ENCODE measurements at regions not wholly inside any gene's neighbourhood (a gene's known extent, or its start where the extent isn't known, plus 50 kb on each side); places are given as distances from the start of the nearest gene placed in this dataset.
A peak's percentile ranks its signal among the peaks of the same experiment; 100 is the strongest.

- CTCF ChIA-PET: interaction anchor here (0.6 to 1.1 kb wide), 4 partner anchors 11 to 159 kb away, joined by 3 to 5 read pairs (median 3); no protein-coding TSS in a partner anchor
- no peaks in the 10 kb centered on the region for H3K27me3 Mint-ChIP-seq (ENCODE audit: insufficient read depth, unreplicated experiment)
- no peak for TF ChIP-seq CTCF (IDR thresholded peaks at IDR 0.05; ENCODE audit: unreplicated experiment)
- POLR2A ChIA-PET: interaction anchor here (2.5 to 9.4 kb wide), 3 partner anchors 9 to 137 kb away, joined by 7 to 208 read pairs (median 145); partner anchors contain the start of gene RIPK4
- no peak overlapping the region for H3K4me3 Mint-ChIP-seq (ENCODE audit: unreplicated experiment)
- intact Hi-C loops (cut with micrococcal nuclease): no loop called here
- no peak for DNase-seq (ENCODE audit: unreplicated experiment)
- H3K27ac Mint-ChIP-seq (ENCODE audit: low read depth, unreplicated experiment): no peak overlapping the region
- peaks cover 18% of the 10 kb centered on the region for H3K4me1 Mint-ChIP-seq (ENCODE audit: insufficient read depth, unreplicated experiment)
- H3K9me3 Mint-ChIP-seq (ENCODE audit: unreplicated experiment): no peaks in the 10 kb centered on the region
- no TSS peak for BruUV-seq (replicated peaks)
- H3K36me3 Mint-ChIP-seq (ENCODE audit: insufficient read depth, unreplicated experiment): peaks cover 13% of the 10 kb centered on the region
These were observed 119.5 kb upstream of the TMPRSS2 start for GRCh38 chr21:41627428-41627827.

GRCh38 chr21:41626021-41626420, 118.1 kb upstream of the TMPRSS2 start:
- intact Hi-C loops (cut with micrococcal nuclease): no loop called here
- no peaks in the 10 kb centered on the region for H3K27me3 Mint-ChIP-seq (ENCODE audit: insufficient read depth, unreplicated experiment)
- H3K36me3 Mint-ChIP-seq (ENCODE audit: insufficient read depth, unreplicated experiment): peaks cover 13% of the 10 kb centered on the region
- CTCF ChIA-PET: no interaction called here
- H3K27ac Mint-ChIP-seq (ENCODE audit: low read depth, unreplicated experiment): no peak overlapping the region
- TF ChIP-seq CTCF (IDR thresholded peaks at IDR 0.05; ENCODE audit: unreplicated experiment): no peak
- no peak for DNase-seq (ENCODE audit: unreplicated experiment)
- H3K4me3 Mint-ChIP-seq (ENCODE audit: unreplicated experiment): no peak overlapping the region
- BruUV-seq (replicated peaks): no TSS peak
- no peaks in the 10 kb centered on the region for H3K9me3 Mint-ChIP-seq (ENCODE audit: unreplicated experiment)
- POLR2A ChIA-PET: interaction anchor here (1.4 kb wide), 1 partner anchor 9 kb away, joined by 5 read pairs; no protein-coding TSS in a partner anchor
- peaks cover 21% of the 10 kb centered on the region for H3K4me1 Mint-ChIP-seq (ENCODE audit: insufficient read depth, unreplicated experiment)

GRCh38 chr21:41625428-41625827, 117.5 kb upstream of the TMPRSS2 start:
- Mint-ChIP-seq H3K9me3 (ENCODE audit: unreplicated experiment) (no peaks in the 10 kb centered on the region), H3K4me1 (ENCODE audit: insufficient read depth, unreplicated experiment) (peaks cover 25% of the 10 kb centered on the region), H3K27me3 (ENCODE audit: insufficient read depth, unreplicated experiment) (no peaks in the 10 kb centered on the region), H3K27ac (ENCODE audit: low read depth, unreplicated experiment) (peak overlapping the region; percentile 32), H3K4me3 (ENCODE audit: unreplicated experiment) (no peak overlapping the region), H3K36me3 (ENCODE audit: insufficient read depth, unreplicated experiment) (peaks cover 13% of the 10 kb centered on the region)
- no peak for TF ChIP-seq CTCF (IDR thresholded peaks at IDR 0.05; ENCODE audit: unreplicated experiment)
- ChIA-PET CTCF (interaction anchor here (0.6 to 0.8 kb wide), 3 partner anchors 12 to 491 kb away, joined by 3 to 4 read pairs (median 4); no protein-coding TSS in a partner anchor), POLR2A (interaction anchor here (1.4 kb wide), 1 partner anchor 9 kb away, joined by 5 read pairs; no protein-coding TSS in a partner anchor)
- intact Hi-C loops (cut with micrococcal nuclease): no loop called here
- DNase-seq (ENCODE audit: unreplicated experiment): no peak
- BruUV-seq (replicated peaks): no TSS peak

DNA sequence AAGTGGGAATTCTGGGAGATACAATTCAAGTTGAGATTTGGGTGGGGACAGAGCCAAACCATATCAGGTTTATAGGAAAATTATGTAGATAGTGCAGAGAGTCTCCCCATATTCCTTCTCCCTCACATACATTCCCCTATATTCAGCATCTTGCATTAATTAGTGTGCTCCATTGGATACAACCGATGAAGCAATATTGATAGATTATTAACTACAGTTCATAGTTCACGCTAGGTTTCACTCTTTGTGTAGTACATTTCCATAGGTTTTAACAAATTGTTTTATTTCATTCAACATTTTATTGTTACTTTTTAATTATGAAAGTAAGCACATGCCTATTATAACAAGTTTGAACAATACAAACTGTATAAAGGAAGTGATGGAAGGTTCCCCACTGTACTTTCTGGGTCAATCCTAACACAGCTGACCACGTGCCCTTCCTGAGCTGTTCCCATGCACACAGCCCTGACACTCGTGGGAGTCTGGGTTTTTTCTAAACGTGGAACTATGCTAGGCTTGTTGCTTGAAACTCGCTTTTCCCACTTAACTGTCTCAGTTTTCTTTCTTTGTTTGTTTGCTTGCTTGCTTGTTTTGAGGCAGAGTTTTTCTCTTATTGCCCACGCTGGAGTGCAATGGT, 116.8 kb upstream of the TMPRSS2 start:
- H3K36me3 Mint-ChIP-seq (ENCODE audit: insufficient read depth, unreplicated experiment): peaks cover 8% of the 10 kb centered on the region
- no peak for DNase-seq (ENCODE audit: unreplicated experiment)
- POLR2A ChIA-PET: interaction anchor here (1.4 kb wide), 1 partner anchor 8 kb away, joined by 5 read pairs; no protein-coding TSS in a partner anchor
- CTCF ChIA-PET: interaction anchor here (0.6 to 0.8 kb wide), 3 partner anchors 12 to 491 kb away, joined by 3 to 4 read pairs (median 4); no protein-coding TSS in a partner anchor
- intact Hi-C loops (cut with micrococcal nuclease): no loop called here
- no peak for TF ChIP-seq CTCF (IDR thresholded peaks at IDR 0.05; ENCODE audit: unreplicated experiment)
- peak overlapping the region; percentile 32 for H3K27ac Mint-ChIP-seq (ENCODE audit: low read depth, unreplicated experiment)
- no peaks in the 10 kb centered on the region for H3K9me3 Mint-ChIP-seq (ENCODE audit: unreplicated experiment)
- H3K4me1 Mint-ChIP-seq (ENCODE audit: insufficient read depth, unreplicated experiment): peaks cover 29% of the 10 kb centered on the region
- H3K4me3 Mint-ChIP-seq (ENCODE audit: unreplicated experiment): no peak overlapping the region
- no TSS peak for BruUV-seq (replicated peaks)
- H3K27me3 Mint-ChIP-seq (ENCODE audit: insufficient read depth, unreplicated experiment): no peaks in the 10 kb centered on the region
